NCI-H146 (cell line): ENCODE measurements at regions not wholly inside any gene's neighbourhood (a gene's known extent, or its start where the extent isn't known, plus 50 kb on each side); places are given as distances from the start of the nearest gene placed in this dataset.

Experiments
- DNase-seq: peaks from one replicate; lab custom pipeline; 2025; lab: John Stamatoyannopoulos, UW

DNA sequence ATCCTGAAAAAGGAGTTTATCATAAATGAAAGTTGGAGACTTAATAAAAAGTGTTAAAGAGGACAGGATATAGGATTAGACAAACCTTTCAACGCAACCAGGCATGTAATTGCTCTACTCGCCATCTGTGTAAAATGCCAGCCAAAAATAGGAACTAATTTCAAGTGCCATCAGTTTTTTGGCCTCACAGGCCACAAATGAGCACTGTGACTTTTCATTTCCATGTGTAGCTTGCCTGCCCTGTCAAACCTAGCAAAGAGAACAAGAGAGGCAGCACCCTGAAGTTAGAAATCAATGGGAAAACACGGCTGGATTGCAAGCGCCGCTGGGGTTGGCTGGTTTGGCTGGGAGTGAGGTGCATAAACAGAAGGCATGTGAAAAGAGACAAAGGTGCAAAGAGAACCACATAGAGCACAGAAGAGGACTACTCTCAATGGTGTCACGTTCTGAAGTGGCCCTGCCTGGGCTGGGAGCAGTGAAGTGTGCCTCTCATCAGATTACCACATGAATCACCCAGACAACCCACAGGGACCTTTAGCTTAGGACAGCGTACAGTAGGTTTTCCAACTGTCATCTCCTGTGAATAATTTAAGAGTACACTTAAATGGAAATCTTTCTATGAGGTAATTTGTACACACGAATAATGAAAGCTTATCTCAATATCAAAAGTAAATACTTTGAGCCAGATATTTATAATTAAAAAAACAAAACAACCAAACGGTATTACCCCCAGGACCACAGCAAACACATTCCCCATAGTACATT lies 78.0 kb upstream of the NHSL1 start:
- DNase-seq, result peak; percentile 88

DNA sequence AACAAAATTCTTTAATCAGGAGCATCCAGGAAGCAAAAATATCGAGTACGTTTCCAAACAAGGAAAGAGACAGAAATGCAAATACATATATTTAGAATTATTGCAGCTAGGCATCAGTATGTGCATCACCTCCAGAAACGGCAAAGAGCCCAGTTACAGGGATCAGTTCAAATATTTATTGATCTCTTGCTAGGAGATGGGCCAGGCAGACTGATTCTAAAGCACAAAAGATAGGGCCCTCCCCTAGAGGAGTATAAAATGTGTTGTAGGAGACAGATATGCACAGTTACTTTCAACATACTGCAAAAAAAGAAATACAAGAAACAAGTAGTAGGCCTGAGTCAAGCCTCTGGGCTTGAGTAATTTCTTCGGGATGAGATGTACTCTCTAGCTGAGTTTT lies 80.7 kb upstream of the NHSL1 start:
- DNase-seq, result no peak

DNA sequence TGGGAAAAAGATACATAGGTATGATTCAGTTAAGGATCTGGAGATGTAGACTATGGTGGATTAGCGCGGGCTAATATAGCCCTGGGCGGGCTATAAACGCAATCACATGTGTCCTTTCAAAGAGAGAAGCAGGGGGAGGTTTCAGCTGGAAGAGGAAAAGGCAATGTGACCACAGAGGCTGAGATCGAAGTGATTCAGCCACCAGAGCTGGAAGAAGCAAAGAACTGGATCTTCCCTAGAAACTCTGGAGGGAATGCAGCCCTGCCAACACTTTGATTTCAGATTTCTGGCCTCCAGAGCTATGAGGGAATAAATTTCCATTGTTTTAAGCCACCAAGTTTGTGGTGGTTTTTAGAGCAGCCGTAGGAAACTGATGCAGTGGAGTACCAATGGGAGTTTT lies 81.5 kb upstream of the NHSL1 start:
- DNase-seq, result no peak

DNA sequence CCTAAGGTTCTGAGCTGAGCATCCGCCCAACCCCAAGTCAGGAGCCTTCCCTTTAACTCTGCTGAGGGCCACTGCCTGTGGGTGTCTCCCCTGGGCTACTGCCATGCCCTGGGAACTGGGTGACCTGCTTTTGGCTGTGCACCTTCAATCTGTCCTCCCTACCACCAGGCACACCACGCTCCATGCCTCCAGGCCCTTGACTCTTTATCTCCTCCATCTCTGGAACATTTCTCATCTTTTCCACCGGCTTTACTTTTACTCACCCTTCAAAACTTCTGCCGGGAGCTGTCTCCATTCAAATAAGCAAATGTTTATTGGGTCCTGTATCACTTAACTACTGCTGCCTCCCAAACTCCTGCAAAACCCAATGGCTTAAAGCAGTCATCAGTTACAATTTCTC lies 83.3 kb upstream of the NHSL1 start:
- DNase-seq, result no peak

DNA sequence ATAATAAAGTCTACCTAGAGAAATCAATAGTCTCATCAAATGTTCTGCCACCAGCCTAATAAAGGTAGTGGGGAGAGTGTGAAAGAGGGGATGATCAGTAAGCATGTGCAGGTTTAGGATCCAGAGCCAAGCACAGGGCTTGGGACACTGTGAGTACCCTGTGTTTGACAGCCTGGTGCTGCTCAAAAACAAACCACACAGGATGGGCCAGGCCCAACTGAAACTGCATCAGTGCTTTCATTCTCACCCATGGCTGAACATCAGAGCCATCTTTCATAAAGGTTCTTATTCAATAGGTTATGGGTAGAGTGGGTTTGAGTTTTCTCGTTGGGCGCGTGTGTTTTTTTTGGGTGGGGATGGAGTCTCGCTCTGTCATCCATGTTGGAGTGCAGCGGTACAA lies 87.3 kb upstream of the NHSL1 start:
- no peak for DNase-seq

DNA sequence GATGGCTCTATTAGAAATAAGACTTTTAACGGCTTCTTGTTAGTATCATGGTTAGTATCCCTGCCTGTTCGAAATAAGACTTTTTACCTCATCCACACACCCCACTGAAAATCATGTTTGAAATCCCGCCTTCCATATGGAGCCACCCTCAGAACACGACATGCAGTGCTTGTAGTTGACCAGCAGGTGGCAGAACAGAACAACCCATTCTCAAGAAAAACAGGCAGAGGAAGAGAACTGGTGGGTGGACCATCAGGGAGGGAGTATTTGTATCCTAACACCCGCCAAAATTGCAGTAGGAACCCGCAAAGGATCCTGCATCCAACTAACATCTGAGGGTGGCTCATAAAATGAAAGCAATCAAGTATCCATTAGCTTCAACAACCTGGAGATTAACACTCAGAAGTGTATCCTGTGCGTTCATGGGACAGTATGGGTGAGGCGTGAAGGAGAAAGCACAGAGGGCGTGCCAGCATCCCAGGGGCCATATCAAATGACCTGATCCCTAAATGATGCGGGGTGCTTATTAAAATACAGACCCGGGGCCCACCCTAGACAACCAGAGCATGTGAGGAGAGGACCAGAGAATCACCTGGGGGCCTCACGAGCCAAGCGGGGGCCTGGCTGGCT lies 89.6 kb upstream of the NHSL1 start:
- peak; percentile 74 for DNase-seq

DNA sequence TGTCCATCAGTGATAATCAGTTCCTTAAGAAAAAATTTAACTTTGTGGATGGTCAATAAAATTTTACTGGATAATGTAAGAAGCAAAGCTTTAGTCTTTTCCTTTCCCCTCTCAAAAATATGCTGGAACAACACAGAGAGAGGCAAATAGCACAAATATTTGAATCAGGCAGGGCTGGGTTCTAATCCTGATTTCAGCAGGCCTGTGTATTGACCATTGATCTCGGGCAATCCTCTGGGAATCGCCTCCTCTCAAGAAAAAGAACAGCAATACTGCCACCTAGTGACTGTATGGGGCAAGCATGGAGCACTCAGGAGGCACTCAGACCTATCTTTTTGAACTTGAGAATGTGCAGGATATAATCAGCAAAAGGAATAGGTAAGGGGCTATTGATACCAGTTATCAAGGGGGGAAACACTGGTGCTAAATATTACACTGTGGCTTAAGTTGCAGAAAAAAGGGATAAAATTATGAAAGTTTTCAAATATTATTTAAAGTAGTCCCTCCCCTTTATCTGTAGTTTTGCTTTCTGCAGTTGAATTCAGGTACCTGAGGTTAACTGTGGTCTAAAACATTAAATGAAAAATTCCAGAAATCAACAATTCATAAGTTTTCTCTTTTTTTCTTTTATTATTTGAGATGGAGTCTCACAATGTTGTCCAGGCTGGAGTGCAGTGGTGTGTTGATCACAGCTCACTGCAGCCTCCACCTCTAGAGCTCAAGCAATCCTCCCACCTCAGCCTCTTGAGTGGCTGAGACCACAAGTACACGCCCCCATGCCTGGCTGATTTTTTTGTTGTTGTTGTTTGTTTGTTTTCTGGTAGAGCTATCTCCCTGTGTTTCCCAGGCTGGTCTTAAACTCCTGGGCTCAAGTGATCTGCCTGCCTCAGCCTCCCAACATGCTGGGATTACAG lies 91.8 kb upstream of the NHSL1 start:
- DNase-seq, result peak; percentile 89

DNA sequence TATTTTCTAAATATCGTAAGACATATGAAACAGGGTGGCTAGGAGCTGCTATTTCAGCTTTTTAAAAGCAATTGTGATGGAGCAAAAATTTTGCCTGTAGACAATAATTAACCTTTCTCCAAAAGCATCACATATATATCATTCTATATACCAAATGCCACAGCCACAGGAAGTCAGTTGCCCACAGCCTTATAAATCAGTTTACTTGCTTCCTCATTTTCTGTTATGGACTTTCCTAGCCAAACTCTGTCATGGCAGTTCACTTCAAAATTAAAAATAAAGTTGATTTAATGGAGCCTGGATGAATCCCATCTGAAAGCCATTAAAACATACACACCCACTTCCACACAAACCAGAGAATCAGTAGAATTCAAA lies 93.4 kb upstream of the NHSL1 start:
- DNase-seq, result no peak

DNA sequence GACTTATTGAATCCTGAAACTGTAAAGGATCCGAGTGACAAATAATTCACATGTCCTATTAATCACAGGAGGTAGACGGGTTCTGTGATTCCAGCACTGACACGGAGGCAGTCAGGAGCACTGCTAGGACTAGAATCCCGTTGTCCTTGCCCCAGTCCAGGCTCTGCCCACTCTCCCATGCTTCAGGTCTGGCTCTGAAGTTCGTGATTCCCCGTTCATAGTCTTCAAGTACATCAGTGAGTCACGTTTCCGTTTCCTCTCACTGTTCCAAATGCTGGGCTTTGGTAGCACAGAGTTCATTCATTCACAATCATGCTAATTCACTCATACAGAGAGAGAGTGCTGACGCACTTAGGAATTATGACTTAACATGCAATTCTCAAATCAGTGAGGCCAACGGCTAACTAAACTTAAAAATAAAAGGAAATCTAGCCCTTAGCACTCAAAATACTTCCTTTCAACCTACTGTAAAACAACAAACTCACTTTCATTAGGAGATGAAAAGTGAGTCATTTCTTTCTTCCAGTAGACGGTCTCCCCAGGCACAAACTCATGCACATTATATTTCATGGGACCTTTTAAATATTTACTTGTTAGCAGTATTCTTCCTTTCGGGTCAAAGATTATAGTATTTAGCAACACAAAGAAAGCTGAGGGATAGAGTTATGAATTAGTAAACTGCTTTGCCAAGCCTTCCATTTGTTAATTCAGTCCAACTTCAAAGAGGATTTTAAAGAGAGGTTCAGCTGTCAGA lies 94.0 kb upstream of the NHSL1 start:
- no peak for DNase-seq

DNA sequence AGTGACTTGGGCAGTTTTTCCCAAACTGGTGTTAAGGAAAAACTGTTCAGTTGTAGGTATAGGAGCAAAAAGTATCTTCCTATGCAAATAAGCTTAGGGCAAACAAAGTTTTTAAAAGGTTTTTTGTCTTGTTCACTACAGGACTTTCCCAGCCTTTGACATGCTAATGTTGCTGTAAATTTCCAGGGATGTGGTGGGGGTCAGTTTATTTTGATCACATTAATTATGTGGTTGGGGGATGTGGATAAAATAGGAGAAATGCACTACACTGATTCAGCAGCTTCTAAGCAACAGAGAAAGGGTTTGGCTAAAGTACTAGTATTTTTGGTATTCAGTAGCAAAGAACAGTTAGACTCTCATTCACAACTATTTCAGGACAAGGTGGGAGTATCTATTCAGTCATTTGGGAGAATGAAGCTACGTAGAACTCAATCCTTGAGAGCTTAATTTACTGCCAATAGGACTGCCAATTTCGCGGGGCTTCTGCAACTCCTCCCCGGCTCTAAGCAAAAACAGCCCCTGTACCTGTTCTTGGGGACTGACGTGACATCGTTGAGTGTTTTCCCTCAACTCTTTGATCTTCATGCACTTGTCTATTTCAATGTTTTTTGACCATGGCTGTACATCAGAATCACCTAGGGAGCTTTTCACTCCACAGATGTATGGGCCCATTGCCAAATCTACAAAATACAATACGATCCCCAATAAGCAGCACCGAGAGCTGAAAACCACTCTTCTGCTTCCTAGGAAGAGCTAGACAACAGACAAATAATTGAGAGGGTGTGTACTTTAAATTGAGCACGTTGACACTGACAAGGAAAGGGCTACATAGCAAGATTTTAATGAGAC lies 94.8 kb upstream of the NHSL1 start:
- no peak for DNase-seq

DNA sequence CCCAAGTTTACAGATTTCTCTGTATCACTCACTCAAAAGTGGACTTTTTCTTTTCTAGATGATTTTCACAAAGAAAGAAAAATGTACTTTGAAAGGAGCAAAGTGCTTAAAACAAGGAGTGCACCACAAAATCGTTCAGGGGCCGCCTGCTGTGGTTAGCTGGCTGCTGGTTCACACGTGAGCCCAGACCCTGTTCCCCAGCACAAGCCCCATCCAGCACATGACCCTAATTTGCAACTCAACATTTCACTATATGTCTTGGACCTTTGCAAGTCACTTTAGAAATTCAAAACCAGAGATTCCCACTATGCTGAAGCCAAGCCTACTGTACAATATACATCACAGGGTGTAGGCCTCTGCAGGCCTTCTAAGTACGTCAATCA lies 95.5 kb upstream of the NHSL1 start:
- DNase-seq, result no peak

DNA sequence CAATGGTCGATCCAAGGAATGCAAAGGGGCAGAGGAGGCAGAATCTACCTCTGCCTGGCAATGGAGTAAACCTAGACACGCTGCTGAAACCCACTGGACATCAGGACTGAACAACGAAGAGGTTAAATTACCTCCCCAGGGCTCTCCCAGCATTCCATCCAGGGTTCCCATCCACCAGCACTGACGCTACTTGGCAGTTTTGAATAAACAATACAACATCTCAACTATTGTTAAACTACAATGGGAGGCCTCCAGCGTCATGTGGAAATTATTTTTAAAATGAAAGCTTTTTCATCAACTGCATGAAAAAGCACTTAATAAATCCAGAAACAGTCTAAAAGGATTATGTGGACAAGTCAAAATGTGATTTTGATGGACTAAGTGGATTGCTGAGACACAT lies 96.8 kb upstream of the NHSL1 start:
- no peak for DNase-seq

DNA sequence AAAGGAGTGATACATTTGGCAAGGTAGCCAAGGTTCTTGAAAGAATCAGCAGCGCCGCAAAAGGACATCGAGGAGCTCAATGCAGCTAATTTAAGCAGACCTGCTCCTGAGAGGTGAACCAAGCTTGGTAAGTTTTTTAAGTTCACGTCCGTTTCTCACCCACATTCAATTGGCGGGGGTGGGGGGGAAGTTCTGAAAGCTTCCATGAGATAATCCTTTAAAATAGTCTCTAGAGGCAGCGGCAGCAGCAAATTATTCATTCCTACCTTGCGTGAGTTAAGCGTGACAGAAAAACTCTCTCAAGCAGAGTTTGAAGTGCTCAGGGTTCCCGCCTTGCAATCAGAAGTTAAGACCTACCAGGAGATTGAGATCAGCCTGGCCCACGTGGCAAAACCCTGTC lies 97.3 kb upstream of the NHSL1 start:
- DNase-seq, result no peak

DNA sequence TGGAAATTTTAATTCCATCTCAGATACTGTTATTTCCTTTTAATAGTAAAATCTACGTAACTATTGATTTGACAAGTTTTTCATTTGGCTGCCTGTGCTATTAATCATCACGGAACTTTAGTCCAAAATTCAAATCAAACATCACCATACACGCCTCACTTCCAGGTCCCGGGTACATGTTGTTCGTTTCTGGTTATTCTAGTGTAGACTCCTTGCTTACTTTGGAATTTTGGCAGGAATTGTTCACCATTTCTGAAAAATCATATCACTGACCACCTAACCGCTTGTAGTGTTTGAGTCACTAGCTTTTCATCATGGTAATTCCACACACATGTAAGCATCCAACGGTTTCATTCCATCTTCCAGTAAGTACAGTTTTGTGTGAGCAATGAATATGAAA lies 98.0 kb upstream of the NHSL1 start:
- DNase-seq, result no peak

DNA sequence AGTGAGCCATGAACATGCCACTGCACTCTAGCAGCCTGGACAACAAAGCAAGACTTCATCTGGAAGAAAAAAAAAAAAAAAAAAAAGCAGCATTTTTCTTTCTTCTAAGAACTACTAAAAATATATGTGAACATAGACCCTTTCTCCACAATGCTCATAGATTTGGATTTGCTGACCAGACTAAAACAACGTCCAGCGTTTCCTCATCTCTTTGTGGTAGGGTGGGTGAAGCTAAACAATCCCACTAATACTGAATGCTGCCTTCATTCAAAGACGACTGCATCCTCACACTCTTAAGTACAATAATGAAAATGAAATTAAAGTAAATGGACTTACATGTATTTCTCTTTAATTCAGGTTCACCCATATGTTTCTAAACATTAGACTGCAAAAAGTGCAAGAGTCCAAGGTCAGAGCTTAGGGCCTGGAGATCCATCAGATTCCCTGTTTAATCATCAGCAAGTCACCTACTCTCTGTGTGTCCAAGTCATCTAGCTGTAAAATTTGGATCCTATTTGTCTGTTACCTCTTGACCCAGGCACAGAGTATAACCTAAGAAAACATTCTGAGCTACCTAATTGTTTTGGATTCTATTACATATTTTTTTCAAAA lies 99.4 kb upstream of the NHSL1 start:
- no peak for DNase-seq

DNA sequence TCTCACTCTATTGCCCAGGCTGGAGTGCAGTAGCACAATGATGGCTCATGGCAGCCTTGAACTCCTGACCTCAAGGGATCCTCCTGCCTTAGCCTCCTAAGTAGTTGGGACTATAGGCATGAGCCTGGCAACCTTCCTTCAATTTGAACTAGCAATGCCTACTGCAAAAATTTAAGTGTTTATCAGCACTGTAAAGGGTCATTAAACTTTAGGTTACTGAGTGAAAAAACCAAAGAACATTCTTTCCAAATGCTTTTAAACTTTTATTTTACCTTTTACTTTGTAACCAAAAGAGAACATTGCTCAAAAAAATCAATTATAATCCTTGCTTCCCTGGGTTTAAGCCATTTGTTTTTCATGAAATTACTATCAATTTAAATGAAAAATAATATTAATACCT lies 101.0 kb upstream of the NHSL1 start:
- DNase-seq, result no peak

DNA sequence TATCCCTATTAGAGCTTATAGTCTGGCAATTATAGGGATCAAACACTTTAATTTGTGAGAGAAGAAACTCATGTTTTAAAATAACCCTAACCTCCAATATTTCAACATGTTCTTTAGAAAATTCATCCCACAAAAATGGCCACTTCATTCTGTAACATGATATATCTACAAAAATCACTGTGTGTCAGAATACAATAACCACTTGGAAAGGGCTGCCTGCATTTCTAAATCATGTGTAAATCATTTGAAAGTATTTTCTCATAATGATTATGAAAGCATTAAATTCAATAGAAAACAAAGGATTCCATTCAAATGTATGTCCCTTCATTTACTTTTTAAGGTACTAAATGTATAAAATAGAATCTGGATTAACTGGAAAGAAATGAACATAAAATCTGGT lies 101.4 kb upstream of the NHSL1 start:
- DNase-seq, result no peak

DNA sequence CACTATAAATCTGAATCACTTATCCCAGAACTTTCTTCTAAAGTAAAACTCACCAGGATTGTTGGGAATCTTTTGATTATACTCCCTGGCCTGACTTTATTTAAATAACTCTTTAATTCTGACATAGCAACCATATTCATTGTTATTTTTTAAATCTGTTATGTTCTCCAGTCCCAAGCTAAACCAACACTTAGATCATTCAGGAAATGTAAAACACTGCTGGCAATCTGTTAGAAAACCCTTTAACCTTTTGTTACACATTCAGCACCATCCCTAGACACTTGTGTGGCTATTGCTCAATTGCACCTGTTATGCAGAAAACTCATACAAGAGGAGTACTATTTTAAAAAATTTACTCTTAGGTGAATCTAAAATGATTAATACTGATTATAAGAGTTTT lies 101.8 kb upstream of the NHSL1 start:
- DNase-seq, result no peak

DNA sequence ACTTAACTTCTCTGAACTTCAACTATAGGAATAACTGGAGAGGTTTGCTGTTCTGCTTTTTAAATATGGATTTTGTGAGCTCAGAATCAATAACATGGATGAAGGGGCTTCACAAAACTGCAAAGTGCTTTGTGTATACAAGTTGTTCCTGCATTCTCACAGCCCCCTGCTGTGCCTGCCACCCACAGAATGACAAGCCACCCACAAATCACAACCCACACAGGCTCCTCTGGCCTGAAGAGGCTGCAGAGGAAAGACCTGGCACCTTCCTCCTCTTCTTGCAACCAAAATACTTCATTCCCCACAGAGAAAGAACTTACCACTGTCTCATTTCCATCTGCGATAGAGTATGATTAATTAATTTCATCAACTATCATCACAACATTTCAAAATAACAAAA lies 106.7 kb upstream of the NHSL1 start:
- DNase-seq, result no peak

DNA sequence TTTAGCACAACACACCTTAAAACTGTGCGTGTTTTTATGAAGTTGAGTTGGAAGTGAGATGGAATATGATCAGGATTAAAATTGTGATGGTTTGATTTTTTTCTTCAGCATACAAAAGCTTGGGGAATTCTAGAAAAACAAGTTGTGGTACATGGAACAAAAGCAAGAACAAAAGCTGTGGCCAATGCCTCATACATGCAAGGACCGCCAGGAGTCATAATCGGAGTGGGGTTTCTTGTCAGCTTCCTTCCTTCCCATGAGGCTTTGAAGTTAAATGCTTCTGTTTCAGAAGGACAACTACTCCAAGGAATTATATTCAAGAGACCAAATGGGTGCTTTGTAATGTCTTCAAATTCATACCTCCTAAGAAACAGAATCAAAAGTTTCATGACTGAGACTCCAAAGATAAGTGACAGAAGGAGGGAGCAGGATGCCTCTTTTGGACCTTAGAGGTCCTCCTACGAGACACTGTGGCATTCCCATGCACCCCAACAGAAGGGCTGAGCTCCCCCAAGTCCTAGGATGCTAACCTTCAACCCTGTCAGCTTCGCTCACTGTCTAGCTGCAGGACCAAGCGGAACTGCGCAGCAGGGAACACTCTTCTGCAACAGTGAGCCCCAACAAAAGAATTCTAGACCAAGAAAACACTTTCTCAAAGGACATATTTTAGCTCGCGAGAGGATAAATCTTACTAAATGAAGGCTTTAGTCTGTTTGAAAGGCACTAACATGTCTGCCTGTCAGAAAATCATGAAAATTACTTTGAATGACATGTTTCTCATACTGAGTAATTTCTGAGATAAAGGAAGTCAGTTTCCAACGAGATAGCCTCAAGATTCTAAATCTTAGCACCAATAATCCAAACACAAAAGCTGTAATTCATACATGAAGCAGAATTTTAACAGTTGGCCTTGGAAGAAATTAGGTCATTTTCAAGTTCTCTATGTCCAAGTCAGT lies 108.5 kb upstream of the NHSL1 start:
- no peak for DNase-seq
